Endodermal cell (in vitro differentiated cells): ENCODE measurements at regions not wholly inside any gene's neighbourhood (a gene's known extent, or its start where the extent isn't known, plus 50 kb on each side); places are given as distances from the start of the nearest gene placed in this dataset.

Experiments
- DNase-seq: peaks from one replicate; pipeline ENCODE4 v3.0.0-alpha.2; 2017
- H3K27ac ChIP-seq: 2 replicates; pipeline ENCODE4 v1.5.1; 2013; ENCODE audit warnings: mild to moderate bottlenecking, low read depth, low read length, moderate library complexity
- H3K27me3 ChIP-seq: 2 replicates; pipeline ENCODE4 v1.6.1; 2013; ENCODE audit warnings: mild to moderate bottlenecking, low read length, moderate library complexity; ENCODE audit not compliant: insufficient read depth, control insufficient read depth, poor library complexity, severe bottlenecking
- H3K36me3 ChIP-seq: 2 replicates; pipeline ENCODE4 v1.7.0; 2013; ENCODE audit warnings: mild to moderate bottlenecking, low read length, moderate library complexity; ENCODE audit not compliant: control insufficient read depth, insufficient read depth
- H3K4me1 ChIP-seq: one replicate; pipeline ENCODE4 v1.7.0; 2013; ENCODE audit warnings: low read length; ENCODE audit not compliant: control insufficient read depth, insufficient read depth
- H3K4me3 ChIP-seq: 2 replicates; pipeline ENCODE4 v1.5.1; 2013; ENCODE audit warnings: mild to moderate bottlenecking, low read length, moderate library complexity
- H3K9ac ChIP-seq: 2 replicates; pipeline ENCODE4 v1.6.1; 2013; ENCODE audit warnings: mild to moderate bottlenecking, low read length, moderate library complexity; ENCODE audit not compliant: poor library complexity, severe bottlenecking; ENCODE audit errors: extremely low read depth
- H3K9me3 ChIP-seq: 2 replicates; pipeline ENCODE4 v1.6.1; 2013; ENCODE audit warnings: mild to moderate bottlenecking, low read length, moderate library complexity; ENCODE audit not compliant: control insufficient read depth
- H3K27ac Mint-ChIP-seq: 2 replicates; pipeline ENCODE4 v1.8.0; 2020; ENCODE audit warnings: mixed read lengths
- H3K27me3 Mint-ChIP-seq: 2 replicates; pipeline ENCODE4 v1.8.0; 2021; ENCODE audit warnings: mild to moderate bottlenecking, mixed read lengths; ENCODE audit not compliant: insufficient read depth
- H3K36me3 Mint-ChIP-seq: 2 replicates; pipeline ENCODE4 v1.8.0; 2020; ENCODE audit warnings: low read depth, mixed read lengths
- H3K4me1 Mint-ChIP-seq: 2 replicates; pipeline ENCODE4 v1.8.0; 2020; ENCODE audit warnings: mixed read lengths
- H3K4me3 Mint-ChIP-seq: 2 replicates; pipeline ENCODE4 v1.8.0; 2020; ENCODE audit warnings: mild to moderate bottlenecking, moderate library complexity, mixed read lengths
- H3K9me3 Mint-ChIP-seq: 2 replicates; pipeline ENCODE4 v1.8.0; 2020; ENCODE audit warnings: mild to moderate bottlenecking, mixed read lengths
- CTCF ChIP-seq: fragments of 200-600 bp; sonication (generic); conservative IDR thresholded peaks from 2 replicates; pipeline ENCODE4 v1.5.0; 2021; ENCODE audit warnings: antibody characterized with exemption, mild to moderate bottlenecking
- WGBS, 2 experiments: methylation state at CpG; one replicate each; pipeline versions ENCODE4 v1.1.5 to v1.1.7; 2013; ENCODE audit warnings: missing lambda C conversion rate in 2 of 2, mixed read lengths in 1 of 2; ENCODE audit not compliant: insufficient coverage in 1 of 2, insufficient read length in 1 of 2; 5-methylcytosine and 5-hydroxymethylcytosine counted together

DNA sequence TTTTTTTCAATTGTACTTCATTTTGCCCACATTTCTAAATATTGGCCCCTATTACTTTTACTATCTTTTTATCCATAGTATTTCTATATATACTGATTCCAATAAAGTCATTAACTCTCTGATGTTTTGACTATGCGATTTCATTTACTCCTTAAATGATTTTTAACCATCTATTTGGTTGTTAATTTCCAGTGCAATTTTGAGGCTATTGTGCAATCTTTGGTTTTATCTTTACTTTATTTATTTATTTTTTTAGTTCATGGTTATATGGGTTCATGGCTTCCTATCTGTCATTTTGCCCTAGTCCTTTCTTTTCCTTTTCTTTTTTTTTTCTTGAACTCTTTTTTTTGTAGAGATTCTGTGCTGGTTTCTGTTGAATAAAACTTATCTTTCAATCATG is 1408.0 kb upstream of the GBE1 start:
- Mint-ChIP-seq H3K4me3 (no peak overlapping the region), H3K27ac (no peak overlapping the region), H3K4me1 (peaks cover 4% of the 10 kb centered on the region), H3K27me3 (no peaks in the 10 kb centered on the region), H3K36me3 (no peaks in the 10 kb centered on the region), H3K9me3 (no peaks in the 10 kb centered on the region)
- Histone ChIP-seq H3K9me3 (no peaks in the 10 kb centered on the region), H3K27me3 (no peaks in the 10 kb centered on the region), H3K4me1 (no peaks in the 10 kb centered on the region), H3K36me3 (no peaks in the 10 kb centered on the region), H3K4me3 (no peak overlapping the region), H3K27ac (no peak overlapping the region), H3K9ac (no peak overlapping the region)
- no peak for TF ChIP-seq CTCF
- no peak for DNase-seq
- WGBS, 2 experiments, result 100% methylated on average over 1 of the region's 1 CpG; no CpG with 5 or more reads in 1 of the 2 experiments

- H3K9ac ChIP-seq, result no peak overlapping the region
- Mint-ChIP-seq H3K9me3 (no peaks in the 10 kb centered on the region), H3K36me3 (no peaks in the 10 kb centered on the region), H3K4me3 (no peak overlapping the region), H3K4me1 (no peaks in the 10 kb centered on the region), H3K27ac (no peak overlapping the region), H3K27me3 (no peaks in the 10 kb centered on the region)
- no peak for TF ChIP-seq CTCF
- WGBS, 2 experiments, result 100% methylated on average over 2 of the region's 2 CpGs; no CpG with 5 or more reads in 1 of the 2 experiments
- no peaks in the 10 kb centered on the region for H3K9me3 ChIP-seq
- DNase-seq, result no peak
- no peak overlapping the region for H3K27ac ChIP-seq
- H3K27me3 ChIP-seq, result no peaks in the 10 kb centered on the region
- H3K36me3 ChIP-seq, result no peaks in the 10 kb centered on the region
- no peaks in the 10 kb centered on the region for H3K4me1 ChIP-seq
- H3K4me3 ChIP-seq, result no peak overlapping the region
Measured at GRCh38 chr3:83150896-83151295, 1389.5 kb upstream of the GBE1 start.

DNA sequence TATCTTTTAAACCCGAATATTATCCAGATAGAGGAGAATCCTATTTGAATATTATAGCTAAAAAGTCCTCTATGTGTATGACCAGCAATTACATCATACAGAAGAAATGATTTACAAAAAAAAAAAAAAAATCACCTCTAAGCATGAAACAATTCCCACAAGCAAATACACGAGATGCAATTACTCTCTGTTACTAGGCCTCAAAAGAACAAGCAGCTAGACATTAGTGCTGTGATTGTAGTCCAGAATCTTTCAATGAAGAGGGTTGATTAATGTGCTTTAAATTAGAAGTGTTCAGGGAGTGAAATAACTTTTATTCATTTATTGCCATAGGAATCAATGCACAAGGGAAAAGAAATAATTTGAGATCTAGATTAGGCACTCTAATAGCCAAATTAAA is 1379.5 kb upstream of the GBE1 start:
- no peaks in the 10 kb centered on the region for H3K9me3 ChIP-seq
- H3K9me3 Mint-ChIP-seq, result no peaks in the 10 kb centered on the region
- H3K4me1 ChIP-seq, result no peaks in the 10 kb centered on the region
- no peak overlapping the region for H3K27ac ChIP-seq
- no peak overlapping the region for H3K9ac ChIP-seq
- H3K4me1 Mint-ChIP-seq, result no peaks in the 10 kb centered on the region
- no peak for DNase-seq
- H3K36me3 Mint-ChIP-seq, result no peaks in the 10 kb centered on the region
- H3K4me3 ChIP-seq, result no peak overlapping the region
- no peaks in the 10 kb centered on the region for H3K36me3 ChIP-seq
- H3K27ac Mint-ChIP-seq, result no peak overlapping the region
- 80% methylated on average over 1 of the region's 2 CpGs; no CpG with 5 or more reads in 1 of the 2 experiments for WGBS, 2 experiments
- H3K27me3 ChIP-seq, result no peaks in the 10 kb centered on the region
- no peak overlapping the region for H3K4me3 Mint-ChIP-seq
- H3K27me3 Mint-ChIP-seq, result no peaks in the 10 kb centered on the region
- TF ChIP-seq CTCF, result no peak
